ENCODE measurements at regions not wholly inside any gene's neighbourhood (a gene's known extent, or its start where the extent isn't known, plus 50 kb on each side); places are given as distances from the start of the nearest gene placed in this dataset.
A peak's percentile ranks its signal among the peaks of the same experiment; 100 is the strongest.

GRCh38 chr13:44298314-44298713, 75.3 kb upstream of the SERP2 start:
- no peaks in the 10 kb centered on the region for H3K36me3 ChIP-seq
- no peaks in the 10 kb centered on the region for H3K9me3 ChIP-seq
- TF ChIP-seq POLR2A (IDR thresholded peaks at IDR 0.05), result no peak
- TF ChIP-seq POLR2AphosphoS5 (IDR thresholded peaks at IDR 0.05), result no peak
- no peak for TF ChIP-seq CTCF (IDR thresholded peaks at IDR 0.05)
- no peak for DNase-seq (ENCODE audit: low spot score in 2 of 2)
- H3K27ac ChIP-seq, result no peak overlapping the region
- H3K4me3 ChIP-seq, result no peak overlapping the region
- H3K4me1 ChIP-seq, result peaks cover 0 to 7% of the 10 kb centered on the region in 2 donors
- no peaks in the 10 kb centered on the region for H3K27me3 ChIP-seq
- intact Hi-C loops (cut with DNase I; ENCODE audit: low total_unique reads), result no loop called here

- Histone ChIP-seq H3K27me3 (no peaks in the 10 kb centered on the region), H3K36me3 (no peaks in the 10 kb centered on the region), H3K4me3 (no peak overlapping the region), H3K9me3 (no peaks in the 10 kb centered on the region), H3K27ac (no peak overlapping the region), H3K4me1 (peaks cover 0 to 7% of the 10 kb centered on the region in 2 donors)
- no peak for TF ChIP-seq CTCF (IDR thresholded peaks at IDR 0.05)
- TF ChIP-seq POLR2A (IDR thresholded peaks at IDR 0.05), result no peak
- no peak for TF ChIP-seq POLR2AphosphoS5 (IDR thresholded peaks at IDR 0.05)
- intact Hi-C loops (cut with DNase I; ENCODE audit: low total_unique reads), result no loop called here
- DNase-seq (ENCODE audit: low spot score in 2 of 2), result no peak
Observed at GRCh38 chr13:44299152-44299943, 74.3 kb upstream of the SERP2 start.

GRCh38 chr13:44300895-44301638, 72.6 kb upstream of the SERP2 start:
- intact Hi-C loops (cut with DNase I; ENCODE audit: low total_unique reads), result no loop called here
- DNase-seq (ENCODE audit: low spot score in 2 of 2), result peak; percentile 60 to 73
- TF ChIP-seq POLR2AphosphoS5 (IDR thresholded peaks at IDR 0.05) (peak in 1 of 3 donors; percentile 30), CTCF (IDR thresholded peaks at IDR 0.05) (peak; percentile 10 to 42 (median 17)), POLR2A (IDR thresholded peaks at IDR 0.05) (no peak)
- Histone ChIP-seq H3K27ac (peak overlapping the region; percentile 82 to 86), H3K4me3 (peak overlapping the region in 1 of 3 donors; percentile 10), H3K9me3 (no peaks in the 10 kb centered on the region), H3K36me3 (no peaks in the 10 kb centered on the region), H3K4me1 (peaks cover 0 to 16% of the 10 kb centered on the region in 2 donors), H3K27me3 (no peaks in the 10 kb centered on the region)

- intact Hi-C loops (cut with DNase I; ENCODE audit: low total_unique reads), result no loop called here
- Histone ChIP-seq H3K4me1 (peaks cover 0 to 21% of the 10 kb centered on the region in 2 donors), H3K27me3 (no peaks in the 10 kb centered on the region), H3K27ac (peak overlapping the region; percentile 82 to 86), H3K4me3 (no peak overlapping the region), H3K36me3 (no peaks in the 10 kb centered on the region), H3K9me3 (no peaks in the 10 kb centered on the region)
- no peak for DNase-seq (ENCODE audit: low spot score in 2 of 2)
- TF ChIP-seq POLR2A (IDR thresholded peaks at IDR 0.05), result no peak
- no peak for TF ChIP-seq POLR2AphosphoS5 (IDR thresholded peaks at IDR 0.05)
- TF ChIP-seq CTCF (IDR thresholded peaks at IDR 0.05), result no peak
Observed at GRCh38 chr13:44301639-44302015, 72.0 kb upstream of the SERP2 start.

GRCh38 chr13:44302233-44302632, 71.4 kb upstream of the SERP2 start:
- Histone ChIP-seq H3K27ac (peak overlapping the region; percentile 82 to 86), H3K4me3 (no peak overlapping the region), H3K9me3 (no peaks in the 10 kb centered on the region), H3K27me3 (no peaks in the 10 kb centered on the region), H3K36me3 (no peaks in the 10 kb centered on the region), H3K4me1 (peaks cover 0 to 22% of the 10 kb centered on the region in 2 donors)
- intact Hi-C loops (cut with DNase I; ENCODE audit: low total_unique reads), result no loop called here
- TF ChIP-seq POLR2AphosphoS5 (IDR thresholded peaks at IDR 0.05) (no peak), CTCF (IDR thresholded peaks at IDR 0.05) (no peak), POLR2A (IDR thresholded peaks at IDR 0.05) (no peak)
- DNase-seq (ENCODE audit: low spot score in 2 of 2), result no peak
